ENCODE measurements at regions not wholly inside any gene's neighbourhood (a gene's known extent, or its start where the extent isn't known, plus 50 kb on each side); places are given as distances from the start of the nearest gene placed in this dataset.

DNA sequence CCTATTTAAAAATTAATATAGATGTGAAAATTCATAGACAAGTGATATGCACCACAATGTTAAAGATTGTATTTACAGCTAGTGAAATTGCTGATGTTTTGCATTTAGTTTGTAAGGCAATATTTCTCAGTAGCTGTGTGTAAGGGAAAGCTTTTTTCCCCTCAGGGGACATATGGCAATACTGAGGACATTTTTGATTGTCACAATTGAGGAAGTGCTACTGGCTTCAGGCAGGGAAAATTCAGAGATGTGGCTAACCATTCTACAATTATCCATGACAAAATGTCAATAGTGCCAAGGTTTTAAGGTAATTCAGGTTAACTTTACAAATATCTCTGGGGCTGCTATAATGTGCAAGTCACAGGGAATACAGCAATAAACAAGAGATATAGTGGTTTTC is 66.1 kb upstream of the IL15 start:
- TF ChIP-seq EZH2 (IDR thresholded peaks at IDR 0.05; ENCODE audit: borderline replicate concordance, low read depth, low read length, severe bottlenecking): no peak
- TF ChIP-seq, protein P1, sequence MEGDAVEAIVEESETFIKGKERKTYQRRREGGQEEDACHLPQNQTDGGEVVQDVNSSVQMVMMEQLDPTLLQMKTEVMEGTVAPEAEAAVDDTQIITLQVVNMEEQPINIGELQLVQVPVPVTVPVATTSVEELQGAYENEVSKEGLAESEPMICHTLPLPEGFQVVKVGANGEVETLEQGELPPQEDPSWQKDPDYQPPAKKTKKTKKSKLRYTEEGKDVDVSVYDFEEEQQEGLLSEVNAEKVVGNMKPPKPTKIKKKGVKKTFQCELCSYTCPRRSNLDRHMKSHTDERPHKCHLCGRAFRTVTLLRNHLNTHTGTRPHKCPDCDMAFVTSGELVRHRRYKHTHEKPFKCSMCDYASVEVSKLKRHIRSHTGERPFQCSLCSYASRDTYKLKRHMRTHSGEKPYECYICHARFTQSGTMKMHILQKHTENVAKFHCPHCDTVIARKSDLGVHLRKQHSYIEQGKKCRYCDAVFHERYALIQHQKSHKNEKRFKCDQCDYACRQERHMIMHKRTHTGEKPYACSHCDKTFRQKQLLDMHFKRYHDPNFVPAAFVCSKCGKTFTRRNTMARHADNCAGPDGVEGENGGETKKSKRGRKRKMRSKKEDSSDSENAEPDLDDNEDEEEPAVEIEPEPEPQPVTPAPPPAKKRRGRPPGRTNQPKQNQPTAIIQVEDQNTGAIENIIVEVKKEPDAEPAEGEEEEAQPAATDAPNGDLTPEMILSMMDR (IDR thresholded peaks at IDR 0.05; ENCODE audit: extremely low read depth in 1 of 2, insufficient read depth in 1 of 2, low read depth in 1 of 2, low read length in 2 of 2): no peak
- TF ChIP-seq POLR2A (IDR thresholded peaks at IDR 0.05; ENCODE audit: low read depth, low read length): no peak
- no peak for TF ChIP-seq POLR2AphosphoS5 (IDR thresholded peaks at IDR 0.05; ENCODE audit: insufficient read depth, low read depth, low read length)
- no peak for TF ChIP-seq MAX (IDR thresholded peaks at IDR 0.05; ENCODE audit: insufficient read depth, insufficient read length)
- no peak for TF ChIP-seq MYC (IDR thresholded peaks at IDR 0.05; ENCODE audit: low read depth, low read length)
- TF ChIP-seq JUN (IDR thresholded peaks at IDR 0.05; ENCODE audit: borderline replicate concordance, insufficient read depth, insufficient read length, low read depth): no peak
- TF ChIP-seq FOS (IDR thresholded peaks at IDR 0.05; ENCODE audit: borderline replicate concordance, insufficient read depth, low read length): no peak
- TF ChIP-seq GATA2 (IDR thresholded peaks at IDR 0.05; ENCODE audit: insufficient read depth, insufficient read length, low read depth, low read length): no peak
